Lung (tissue), 11 donors: ENCODE measurements at regions not wholly inside any gene's neighbourhood (a gene's known extent, or its start where the extent isn't known, plus 50 kb on each side); places are given as distances from the start of the nearest gene placed in this dataset.

Experiments used
- ATAC-seq: fragments of 200-7000 bp; cut with Tn5 transposase; one replicate; pipeline ENCODE4 v1.9.1; 2020; ENCODE audit warnings: moderate number of reproducible peaks; ENCODE audit not compliant: insufficient read depth, low FRiP score
- DNase-seq, 3 donors: peaks; one replicate each; pipeline ENCODE4 v3.0.0-alpha.2; 2013 to 2017
- H3K27ac ChIP-seq, 2 donors: one replicate each; pipeline ENCODE4 v1.5.1; 2013; ENCODE audit warnings: mild to moderate bottlenecking in 2 of 2, moderate library complexity in 2 of 2, control low read depth in 1 of 2, inconsistent platforms in 1 of 2, low read depth in 1 of 2, low read length in 1 of 2
- H3K27me3 ChIP-seq, 3 donors: one replicate each; pipeline ENCODE4 v1.5.1; 2013; ENCODE audit warnings: low read length in 2 of 3; ENCODE audit not compliant: control insufficient read depth in 3 of 3, insufficient read depth in 3 of 3
- H3K36me3 ChIP-seq, 4 donors: one replicate each; pipeline ENCODE4 v1.5.1; 2013; ENCODE audit warnings: low read length in 4 of 4, mild to moderate bottlenecking in 1 of 4, moderate library complexity in 1 of 4; ENCODE audit not compliant: control insufficient read depth in 4 of 4, insufficient read depth in 4 of 4
- H3K4me1 ChIP-seq, 5 donors: one replicate each; pipeline ENCODE4 v1.5.1; 2013; ENCODE audit warnings: low read length in 5 of 5, mild to moderate bottlenecking in 2 of 5, moderate library complexity in 1 of 5; ENCODE audit not compliant: control insufficient read depth in 5 of 5, insufficient read depth in 5 of 5
- H3K4me3 ChIP-seq: one replicate; pipeline ENCODE4 v1.5.1; 2013; ENCODE audit warnings: mild to moderate bottlenecking, control low read depth, moderate library complexity
- H3K9ac ChIP-seq, 2 donors: one replicate each; pipeline ENCODE4 v1.5.1; 2013; ENCODE audit warnings: low read length in 2 of 2, control low read depth in 1 of 2; ENCODE audit not compliant: insufficient read depth in 1 of 2
- H3K9me3 ChIP-seq, 4 donors: one replicate each; pipeline ENCODE4 v1.5.1; 2013; ENCODE audit warnings: low read length in 3 of 4, mild to moderate bottlenecking in 1 of 4, moderate library complexity in 1 of 4; ENCODE audit not compliant: control insufficient read depth in 4 of 4, insufficient read depth in 3 of 4
- WGBS, 2 donors: extraction: QIAGEN DNeasy Blood & Tissue Kit; methylation state at CpG; one replicate each; pipeline ENCODE4 v1.1.7; 2013; 5-methylcytosine and 5-hydroxymethylcytosine counted together
- TF ChIP-seq, protein P1 (sequence below): IDR thresholded peaks from 2 replicates; pipeline ENCODE4 v1.5.1; 2012; ENCODE audit warnings: mild to moderate bottlenecking; ENCODE audit errors: control extremely low read depth, extremely low read depth
- donor health status: control.
- donor health status: control.
- donor health status: Bipolar disorder and iron deficiency.
- donor health status: healthy.
- donor health status: DM: yes; HTN: yes; CAD: no.

DNA sequence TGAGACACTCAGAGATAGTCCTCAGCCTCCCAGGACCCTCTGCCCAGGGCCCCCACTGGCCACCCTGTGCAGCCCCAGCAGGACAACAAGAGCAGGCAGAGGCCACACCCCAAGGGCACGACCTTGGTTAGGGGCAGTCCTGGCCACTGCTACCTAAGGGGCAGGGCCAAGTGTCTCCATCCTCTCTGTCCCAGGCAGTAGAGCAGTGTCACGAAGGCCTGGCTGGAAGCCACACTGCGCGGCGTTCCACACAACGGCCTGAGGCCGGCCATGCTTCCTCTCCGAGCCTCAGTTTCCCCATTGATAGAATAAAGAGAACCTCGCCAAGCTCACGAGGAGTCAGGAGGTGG is 1074.3 kb downstream of the BRD1 start:
- WGBS, 2 donors: 92 to 94% methylated on average over 10 of the region's 10 CpGs
- Histone ChIP-seq H3K4me3 (no peak overlapping the region), H3K36me3 (no peaks in the 10 kb centered on the region), H3K9me3 (no peaks in the 10 kb centered on the region), H3K9ac (no peak overlapping the region), H3K27ac (no peak overlapping the region), H3K27me3 (no peaks in the 10 kb centered on the region), H3K4me1 (no peaks in the 10 kb centered on the region)
- ATAC-seq (no peak), DNase-seq (no peak)
- TF ChIP-seq, protein P1, sequence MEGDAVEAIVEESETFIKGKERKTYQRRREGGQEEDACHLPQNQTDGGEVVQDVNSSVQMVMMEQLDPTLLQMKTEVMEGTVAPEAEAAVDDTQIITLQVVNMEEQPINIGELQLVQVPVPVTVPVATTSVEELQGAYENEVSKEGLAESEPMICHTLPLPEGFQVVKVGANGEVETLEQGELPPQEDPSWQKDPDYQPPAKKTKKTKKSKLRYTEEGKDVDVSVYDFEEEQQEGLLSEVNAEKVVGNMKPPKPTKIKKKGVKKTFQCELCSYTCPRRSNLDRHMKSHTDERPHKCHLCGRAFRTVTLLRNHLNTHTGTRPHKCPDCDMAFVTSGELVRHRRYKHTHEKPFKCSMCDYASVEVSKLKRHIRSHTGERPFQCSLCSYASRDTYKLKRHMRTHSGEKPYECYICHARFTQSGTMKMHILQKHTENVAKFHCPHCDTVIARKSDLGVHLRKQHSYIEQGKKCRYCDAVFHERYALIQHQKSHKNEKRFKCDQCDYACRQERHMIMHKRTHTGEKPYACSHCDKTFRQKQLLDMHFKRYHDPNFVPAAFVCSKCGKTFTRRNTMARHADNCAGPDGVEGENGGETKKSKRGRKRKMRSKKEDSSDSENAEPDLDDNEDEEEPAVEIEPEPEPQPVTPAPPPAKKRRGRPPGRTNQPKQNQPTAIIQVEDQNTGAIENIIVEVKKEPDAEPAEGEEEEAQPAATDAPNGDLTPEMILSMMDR: no peak

DNA sequence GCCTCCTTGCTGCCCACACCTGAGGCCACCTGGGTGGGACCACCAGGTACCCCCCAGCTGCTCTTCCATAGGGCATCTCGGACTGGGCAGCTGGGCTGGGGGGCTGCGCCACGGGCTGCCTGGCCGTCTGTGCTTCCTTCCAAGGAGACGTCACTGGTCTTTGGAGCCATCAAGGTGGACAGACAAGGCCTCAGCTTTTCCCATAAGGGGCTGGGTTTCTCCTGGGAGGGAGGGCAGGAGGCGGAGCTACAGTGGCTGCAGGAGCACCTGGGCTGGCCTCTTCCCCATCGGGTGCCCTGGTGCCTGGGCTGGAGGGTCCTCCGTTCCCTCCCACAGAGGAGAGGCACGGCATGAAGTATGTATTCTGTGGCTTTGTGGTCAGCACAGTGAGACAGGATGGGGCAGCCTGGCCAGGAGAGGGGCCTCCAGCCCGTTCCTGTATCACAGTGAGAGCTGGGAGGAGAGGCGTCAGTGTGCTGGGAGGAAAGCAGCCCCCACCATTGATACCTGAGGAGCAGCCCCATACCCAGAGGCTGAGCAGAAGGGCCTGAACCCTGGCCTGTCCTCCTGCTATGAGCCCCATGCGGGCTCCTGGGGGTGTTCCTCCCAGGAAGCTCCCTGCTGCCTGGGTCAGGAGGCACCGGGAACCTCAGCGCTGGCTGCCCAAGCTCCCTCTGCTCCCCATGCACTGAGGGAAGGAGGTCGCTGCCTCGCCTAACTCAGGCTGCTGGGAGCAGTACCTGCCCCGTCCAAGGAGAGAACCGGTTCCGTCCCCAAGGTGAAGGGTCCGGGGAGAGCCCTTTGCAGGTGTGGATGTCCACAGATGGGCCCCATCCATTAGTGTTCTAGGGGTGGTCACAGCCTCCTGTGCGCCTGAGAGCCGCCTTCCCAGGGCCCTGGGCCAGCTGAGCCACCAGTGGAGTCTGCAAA is 1075.0 kb downstream of the BRD1 start:
- DNase-seq: no peak
- 71 to 73% methylated on average over 21 to 22 of the region's 22 CpGs for WGBS, 2 donors

DNA sequence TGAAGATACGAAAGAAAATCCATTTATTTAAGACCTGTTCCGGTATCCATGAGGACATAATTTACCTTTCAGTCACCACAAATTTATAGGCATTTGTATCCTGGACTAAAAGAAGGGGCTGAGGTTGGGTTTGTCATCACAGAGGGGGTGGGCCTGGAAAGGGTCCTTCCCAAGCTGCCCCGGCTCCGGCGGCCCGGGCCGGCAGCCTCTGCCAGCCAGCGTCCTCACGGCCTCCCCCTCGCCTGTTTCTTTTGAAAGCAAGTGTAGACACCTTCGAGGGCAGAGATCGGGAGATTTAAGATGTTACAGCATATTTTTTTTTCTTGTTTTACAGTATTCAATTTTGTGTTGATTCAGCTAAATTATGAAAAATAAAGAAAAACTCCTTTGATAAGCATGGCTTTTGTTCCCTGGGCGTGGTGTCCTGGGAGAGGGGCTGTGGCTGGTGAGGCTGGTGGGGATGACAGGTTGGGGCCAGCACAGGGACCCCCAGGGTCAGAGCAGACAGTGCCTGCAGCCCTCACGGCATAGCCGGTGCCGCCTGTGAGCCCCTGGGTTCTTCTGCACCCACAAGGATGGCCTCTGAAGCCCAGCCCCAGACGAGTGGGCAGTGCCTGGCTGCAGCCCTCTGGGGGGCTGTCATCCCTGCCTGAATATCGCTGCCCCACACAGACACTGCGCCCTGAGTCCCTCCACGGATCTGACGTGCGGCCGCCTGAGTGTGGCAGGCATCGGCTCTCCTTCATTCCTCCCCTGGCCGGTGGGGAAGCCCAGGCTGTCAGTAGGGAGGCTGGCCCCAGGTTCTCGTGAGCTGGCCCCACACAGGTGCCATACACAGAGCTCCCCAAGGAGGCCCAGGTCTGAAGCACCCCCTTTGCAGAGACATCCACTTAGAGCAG is 1075.9 kb downstream of the BRD1 start:
- Histone ChIP-seq H3K9me3 (no peaks in the 10 kb centered on the region), H3K4me3 (no peak overlapping the region), H3K27me3 (no peaks in the 10 kb centered on the region), H3K9ac (no peak overlapping the region), H3K27ac (no peak overlapping the region), H3K4me1 (no peaks in the 10 kb centered on the region), H3K36me3 (no peaks in the 10 kb centered on the region)
- TF ChIP-seq, protein P1: no peak
- ATAC-seq (no peak), DNase-seq (no peak)
- 89 to 93% methylated on average over 26 of the region's 26 CpGs for WGBS, 2 donors

More for the DNA sequence above, 1075.0 kb downstream of the BRD1 start:
- H3K4me1 ChIP-seq: no peaks in the 10 kb centered on the region
- TF ChIP-seq, protein P1: no peak
- no peaks in the 10 kb centered on the region for H3K27me3 ChIP-seq
- no peaks in the 10 kb centered on the region for H3K36me3 ChIP-seq
- no peak overlapping the region for H3K9ac ChIP-seq
- H3K27ac ChIP-seq: no peak overlapping the region
- H3K9me3 ChIP-seq: no peaks in the 10 kb centered on the region
- ATAC-seq: no peak
- no peak overlapping the region for H3K4me3 ChIP-seq
